ENCODE measurements at regions not wholly inside any gene's neighbourhood (a gene's known extent, or its start where the extent isn't known, plus 50 kb on each side); places are given as distances from the start of the nearest gene placed in this dataset.
"Not testable (repeated sequence)": the region's sequence is repeated elsewhere in the genome, so short reads cannot be mapped to it uniquely, and the experiment has no call there.

DNA sequence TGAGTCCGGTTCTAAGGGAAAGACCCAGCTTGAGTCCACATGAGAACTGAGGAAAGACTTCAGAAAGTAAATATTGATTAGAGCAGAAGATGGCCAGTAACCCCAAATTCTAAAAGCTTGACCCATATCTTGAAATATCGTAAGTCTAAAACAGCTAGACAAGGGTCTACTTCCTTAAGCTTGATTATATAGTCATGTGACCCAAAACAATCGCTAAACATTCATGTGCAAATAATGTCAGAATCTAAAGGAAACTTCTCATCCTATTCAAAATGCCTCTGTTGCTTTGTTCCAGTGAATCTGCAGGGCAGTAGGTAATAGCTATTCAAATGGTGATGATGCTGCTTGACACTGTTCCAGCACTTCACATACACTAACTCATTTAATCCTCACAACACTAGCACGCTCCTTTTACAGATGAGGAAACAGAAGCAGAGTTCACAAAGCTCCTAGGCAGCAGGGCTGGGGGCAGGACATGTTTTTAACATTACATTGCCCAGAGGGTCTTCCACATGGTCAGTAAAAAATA lies 52.6 kb downstream of the TCF20 start:
- DNase-seq (ENCODE audit: low spot score) = no peak

- DNase-seq (ENCODE audit: low spot score) = no peak
Observed at GRCh38 chr22:42217019-42217751, 53.3 kb downstream of the TCF20 start.

- DNase-seq (ENCODE audit: low spot score) = no peak
Observed at GRCh38 chr22:42214633-42215415, 55.6 kb downstream of the TCF20 start.

DNA sequence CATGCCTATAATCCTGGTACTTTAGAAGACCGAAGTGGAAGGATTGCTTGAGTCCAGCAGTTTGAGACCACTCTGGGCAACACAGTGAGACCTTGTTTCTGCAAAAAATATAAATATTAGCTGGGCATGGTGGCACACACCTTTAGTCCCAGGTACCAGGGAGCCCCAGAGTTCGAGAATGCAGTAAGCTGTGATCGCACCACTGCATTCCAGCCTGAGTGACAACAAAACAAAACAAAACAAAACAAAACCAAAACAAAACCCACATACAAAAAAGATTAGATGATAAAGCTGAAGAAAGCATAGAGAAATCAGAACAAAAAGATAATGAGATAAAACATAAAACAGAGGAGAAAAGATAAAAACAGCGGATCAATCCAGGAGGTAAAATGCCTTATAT lies 62.1 kb downstream of the TCF20 start:
- DNase-seq (ENCODE audit: low spot score) = no peak

DNA sequence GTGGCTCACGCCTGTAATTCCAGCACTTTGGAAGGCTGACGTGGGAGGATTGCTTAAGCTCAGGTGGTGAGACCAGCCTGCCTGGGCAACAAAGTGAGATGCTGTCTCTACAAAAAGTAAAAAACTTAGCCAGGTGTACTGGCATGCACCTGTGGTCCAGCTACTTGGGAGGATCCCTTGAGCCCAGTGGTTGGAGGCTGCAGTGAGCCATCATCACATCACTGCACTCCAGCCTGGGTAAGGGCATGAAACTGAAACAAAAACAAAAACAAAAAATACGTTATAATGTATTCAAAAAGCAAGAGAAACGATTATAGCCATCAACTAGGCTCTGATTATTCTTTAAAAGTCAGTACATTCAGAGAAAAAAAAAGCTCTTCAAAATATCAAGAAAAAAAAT lies 62.5 kb downstream of the TCF20 start:
- DNase-seq (ENCODE audit: low spot score) = no peak

- DNase-seq (ENCODE audit: low spot score) = no peak
Observed at GRCh38 chr22:42203609-42204008, 66.8 kb downstream of the TCF20 start.

DNA sequence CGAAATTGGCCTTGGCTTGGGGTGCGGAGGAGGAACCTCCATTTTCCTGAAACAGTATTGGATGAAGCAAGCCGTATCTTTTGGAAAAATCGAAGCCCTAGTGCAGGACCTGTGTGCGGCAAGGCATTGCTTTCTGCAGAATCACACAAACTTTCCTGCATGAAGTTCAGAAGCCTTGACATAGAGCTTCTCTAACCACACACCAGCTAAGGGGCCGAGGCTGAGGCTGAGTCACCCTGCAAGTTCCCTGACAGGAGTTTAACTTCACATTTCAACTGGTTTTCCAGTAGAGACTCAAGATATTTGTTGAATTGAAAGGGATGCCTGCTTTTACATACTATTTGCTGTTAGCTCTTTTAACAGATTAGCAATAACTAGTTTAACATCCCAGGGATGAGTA lies 67.8 kb downstream of the TCF20 start:
- peak; percentile 17 for DNase-seq (ENCODE audit: low spot score)

DNA sequence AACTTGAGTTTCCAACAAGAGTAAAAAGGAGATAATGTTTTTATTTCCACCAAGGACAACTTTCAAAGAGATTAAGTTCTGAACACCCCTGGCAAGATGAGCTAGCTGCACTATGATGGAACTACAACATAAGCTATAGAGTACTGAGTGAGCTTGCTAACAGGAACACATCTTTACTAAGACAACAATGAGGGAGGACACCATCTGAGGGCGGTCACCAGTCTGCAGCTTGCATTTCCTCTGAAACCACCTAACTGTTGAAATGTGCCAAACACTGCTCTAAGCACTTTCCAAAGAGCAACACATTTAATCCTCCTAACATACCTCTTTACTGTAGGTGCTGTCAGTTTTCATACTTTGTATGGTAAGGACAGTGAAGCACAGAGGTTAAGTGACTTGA lies 68.4 kb downstream of the TCF20 start:
- no peak for DNase-seq (ENCODE audit: low spot score)

DNA sequence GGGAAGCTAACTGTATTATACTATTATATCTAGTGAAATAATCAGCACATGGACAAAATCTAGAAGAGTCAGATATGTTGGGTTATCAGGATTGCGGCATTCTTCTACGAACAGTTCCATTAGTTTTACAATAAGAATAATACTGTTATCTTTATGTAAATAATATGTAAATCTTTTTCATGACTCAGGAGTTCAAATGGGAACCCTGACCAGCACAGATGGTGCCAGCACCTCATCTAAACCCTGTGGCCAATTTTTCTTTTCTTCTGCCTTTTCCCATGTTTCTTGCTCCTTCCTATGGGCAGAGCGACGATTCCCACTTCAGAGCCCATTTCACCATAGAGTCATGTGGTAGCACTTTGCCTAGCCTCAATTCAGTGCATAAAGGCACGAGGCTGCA lies 68.4 kb upstream of the CYP2D6 start:
- DNase-seq (ENCODE audit: low spot score) = no peak

DNA sequence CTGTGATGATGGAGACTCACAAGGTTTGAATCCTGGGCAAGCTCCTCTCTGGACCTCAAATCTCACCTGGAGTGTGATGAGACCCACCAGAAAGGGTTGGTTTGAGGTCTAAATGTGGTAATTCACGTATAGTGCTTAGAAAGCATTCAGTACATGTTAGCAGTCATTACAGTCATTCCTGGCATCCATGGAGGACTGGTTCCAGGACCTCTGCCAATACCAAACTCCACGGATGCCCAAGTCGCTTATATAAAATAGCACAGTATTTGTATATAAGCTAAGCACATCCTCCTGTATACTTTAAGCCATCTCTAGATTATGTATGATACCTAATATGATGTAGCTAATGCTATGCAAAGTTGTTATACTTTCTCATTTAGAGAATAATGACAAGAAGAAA lies 67.6 kb upstream of the CYP2D6 start:
- DNase-seq (ENCODE audit: low spot score) = no peak

DNA sequence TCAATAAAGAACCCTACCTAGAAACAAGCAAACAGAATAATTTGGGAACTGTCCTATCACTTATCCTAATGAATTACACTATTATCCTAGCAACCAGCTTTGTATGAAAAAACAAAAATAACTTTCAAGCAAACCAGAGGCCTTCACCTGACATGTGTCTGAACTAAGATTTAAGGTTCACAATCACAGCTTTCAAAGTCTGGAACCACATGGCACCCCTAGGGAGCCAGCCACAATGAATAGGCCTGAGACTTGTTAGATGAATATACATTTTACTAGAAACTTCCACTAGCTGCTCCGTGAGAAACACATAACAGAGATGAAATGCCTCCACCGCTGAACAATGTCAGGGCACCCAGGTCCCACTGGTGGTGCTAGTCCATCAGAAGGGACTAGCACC lies 65.8 kb upstream of the CYP2D6 start:
- no peak for DNase-seq (ENCODE audit: low spot score)

DNA sequence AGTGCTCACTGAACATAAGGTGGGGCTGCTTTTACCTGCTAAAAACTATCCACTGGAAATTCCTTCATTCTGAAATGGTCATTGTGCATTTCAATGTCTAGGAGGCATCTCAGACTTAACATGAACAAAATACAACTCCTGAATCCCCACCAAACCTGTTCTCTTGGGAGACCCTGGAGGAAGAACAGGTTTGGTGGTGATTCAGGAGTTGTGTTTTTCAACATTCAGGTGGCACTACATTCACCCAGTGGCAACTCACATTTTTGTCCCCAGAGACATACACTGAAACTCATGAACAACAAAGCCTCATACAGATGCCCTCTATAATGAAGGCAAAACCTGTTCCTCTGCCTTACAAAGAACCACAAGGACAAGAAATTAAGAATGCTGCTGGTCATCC lies 64.3 kb upstream of the CYP2D6 start:
- no peak for DNase-seq (ENCODE audit: low spot score)

DNA sequence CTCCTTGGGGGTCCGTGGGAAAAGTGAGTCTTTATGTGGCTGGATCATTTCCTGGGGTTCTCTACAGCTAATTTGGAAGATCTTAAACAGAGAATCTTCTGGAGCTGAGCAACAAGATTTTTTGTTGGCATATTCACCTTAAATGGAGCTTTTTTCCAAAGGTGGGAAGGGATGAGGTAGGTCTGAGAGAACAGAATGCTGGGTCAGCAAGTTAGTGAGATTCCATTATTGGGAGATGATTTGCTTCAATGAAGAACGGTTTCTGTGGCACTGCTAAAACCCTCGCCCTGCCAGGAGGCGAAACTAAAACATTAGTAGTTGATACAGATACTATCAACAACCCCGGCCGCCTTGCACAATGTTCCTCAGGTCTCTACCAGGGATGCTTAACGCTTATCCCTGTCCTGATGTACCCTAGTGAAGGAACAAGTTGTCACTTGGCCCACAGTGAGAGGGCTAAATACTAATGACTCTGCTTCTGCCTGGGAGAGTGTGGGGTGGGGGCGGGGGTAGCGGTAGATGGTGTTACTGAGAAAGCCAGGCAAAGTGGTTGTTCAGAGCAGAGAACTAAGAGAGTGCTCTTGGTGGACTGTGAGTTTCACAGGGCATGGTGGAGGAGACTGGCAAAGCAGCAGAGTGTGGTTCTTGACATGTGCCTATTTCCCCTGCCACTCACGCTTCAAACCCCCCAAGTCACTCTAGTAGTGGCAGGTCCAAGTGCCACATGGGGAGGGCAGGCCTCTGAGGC lies 63.7 kb upstream of the CYP2D6 start:
- no peak for DNase-seq (ENCODE audit: low spot score)

GRCh38 chr22:42192547-42192946 lies 61.9 kb upstream of the CYP2D6 start:
- no peak for DNase-seq (ENCODE audit: low spot score)

DNA sequence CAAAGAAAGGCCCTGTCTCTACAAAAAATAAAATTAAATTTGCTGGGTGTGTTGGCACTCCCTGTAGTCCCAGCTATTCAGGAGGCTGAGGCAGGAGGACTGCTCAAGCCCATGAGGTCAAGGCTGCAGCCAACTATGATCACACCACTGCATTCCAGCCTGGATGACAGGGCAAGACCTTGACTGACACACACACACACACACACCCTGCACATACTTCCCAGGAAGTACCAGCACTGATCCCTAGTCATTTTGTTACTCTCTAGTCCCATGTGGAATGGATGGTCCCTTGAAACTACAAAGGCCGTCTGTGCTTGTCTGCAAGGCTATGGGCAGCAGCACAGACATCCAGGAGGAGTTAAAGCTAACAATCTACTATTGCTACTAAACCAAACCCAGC lies 59.7 kb upstream of the CYP2D6 start:
- no peak for DNase-seq (ENCODE audit: low spot score)

- DNase-seq (ENCODE audit: low spot score) = no peak
Observed at GRCh38 chr22:42189761-42190160, 59.2 kb upstream of the CYP2D6 start.

GRCh38 chr22:42188808-42189447 lies 58.3 kb upstream of the CYP2D6 start:
- DNase-seq (ENCODE audit: low spot score) = no peak

DNA sequence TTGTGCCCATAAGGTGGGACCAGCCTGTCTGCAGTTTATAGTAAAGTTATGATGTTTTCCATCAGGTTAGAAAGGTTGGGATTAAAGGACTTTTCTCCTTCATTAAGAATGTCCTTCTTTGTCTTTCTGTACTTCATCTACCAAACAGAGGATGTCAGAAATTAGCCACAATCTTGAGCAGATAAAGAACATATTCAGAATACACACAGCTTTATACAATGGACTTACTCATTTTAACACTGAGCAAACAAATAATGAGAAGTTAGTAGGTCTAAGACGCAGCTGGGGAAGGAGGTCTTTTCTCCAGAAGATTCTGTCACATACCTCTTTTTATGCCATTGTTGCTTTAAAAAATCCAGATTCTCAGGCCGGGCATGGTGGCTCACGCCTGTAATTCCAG lies 57.0 kb upstream of the CYP2D6 start:
- DNase-seq (ENCODE audit: low spot score) = no peak

GRCh38 chr22:42185915-42186439 lies 55.4 kb upstream of the CYP2D6 start:
- no peak for DNase-seq (ENCODE audit: low spot score)

DNA sequence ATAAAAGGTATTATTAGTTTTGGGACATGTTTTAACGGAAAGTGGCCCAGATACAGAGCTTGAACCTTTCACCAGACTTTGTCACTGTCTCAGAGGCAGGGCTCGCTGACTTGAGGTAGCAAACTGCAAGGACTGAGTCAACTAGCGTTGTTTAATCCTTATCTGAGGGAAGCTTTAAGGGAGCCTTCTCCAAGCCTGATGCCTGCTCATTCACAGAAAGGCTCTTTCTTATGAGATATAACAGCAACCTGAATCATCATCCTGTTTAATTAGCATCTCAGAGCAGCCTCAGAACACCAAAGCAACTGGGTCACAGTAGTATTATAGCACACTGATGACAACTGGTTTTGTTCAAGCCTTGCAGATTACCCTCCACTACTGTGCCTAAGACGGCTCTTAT lies 54.2 kb upstream of the CYP2D6 start:
- no peak for DNase-seq (ENCODE audit: low spot score)

DNA sequence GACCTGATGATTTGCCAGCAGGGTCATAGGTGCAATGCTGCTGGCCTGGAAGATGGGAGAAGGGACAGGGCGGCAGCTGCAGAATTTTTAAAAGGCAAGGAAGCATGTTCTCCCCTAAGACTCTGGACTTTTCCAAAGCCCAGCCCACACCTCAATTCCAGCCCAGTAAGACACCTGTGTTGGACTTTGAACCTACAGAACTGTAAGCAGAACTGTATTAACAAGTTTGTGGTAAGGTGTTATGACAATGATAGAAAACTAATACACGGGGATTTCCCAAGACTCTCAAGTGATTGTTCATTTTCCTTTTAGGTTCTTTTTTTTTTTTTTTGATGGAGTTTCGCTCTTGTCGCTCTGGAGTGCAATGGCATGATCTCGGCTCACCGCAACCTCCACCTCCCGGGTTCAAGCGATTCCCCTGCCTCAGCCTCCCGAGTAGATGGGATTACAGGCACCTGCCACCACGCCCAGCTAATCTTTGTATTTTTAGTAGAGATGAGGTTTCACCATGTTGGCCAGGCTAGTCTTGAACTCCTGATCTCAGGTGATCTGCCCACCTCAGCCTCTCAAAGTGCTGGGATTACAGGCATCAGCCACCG lies 53.0 kb upstream of the CYP2D6 start:
- not testable (repeated sequence) for DNase-seq (ENCODE audit: low spot score)

Data from AG08396 (cell line).